Vagina (tissue), 2 donors: ENCODE measurements at regions not wholly inside any gene's neighbourhood (a gene's known extent, or its start where the extent isn't known, plus 50 kb on each side); places are given as distances from the start of the nearest gene placed in this dataset.

Source experiments
- POLR2A ChIP-seq, 2 donors: fragments of 450-650 bp; IDR thresholded peaks; one replicate each; pipeline ENCODE4 v1.6.1; 2017; ENCODE audit warnings: antibody characterized with exemption in 2 of 2, mild to moderate bottlenecking in 2 of 2, moderate library complexity in 2 of 2
- POLR2AphosphoS5 ChIP-seq, 2 donors: sonication (generic); formaldehyde crosslinking; IDR thresholded peaks; one replicate each; pipeline ENCODE4 v1.9.0; 2017; ENCODE audit warnings: antibody characterized with exemption in 2 of 2, mild to moderate bottlenecking in 2 of 2, low read depth in 1 of 2; ENCODE audit not compliant: insufficient read depth in 1 of 2
- TF ChIP-seq, protein P1 (sequence below), 3 experiments: fragments of 450-650 bp in 2 of 3; fragments of 200-600 bp in 1 of 3; sonication (generic) in 1 of 3; IDR thresholded peaks; one replicate each; pipeline ENCODE4 v1.5.1; 2017 to 2019; ENCODE audit warnings: antibody characterized with exemption in 3 of 3, mild to moderate bottlenecking in 2 of 3, moderate library complexity in 2 of 3

GRCh38 chrX:7620560-7620959 is 222.4 kb upstream of the VCX start:
- TF ChIP-seq, protein P1, sequence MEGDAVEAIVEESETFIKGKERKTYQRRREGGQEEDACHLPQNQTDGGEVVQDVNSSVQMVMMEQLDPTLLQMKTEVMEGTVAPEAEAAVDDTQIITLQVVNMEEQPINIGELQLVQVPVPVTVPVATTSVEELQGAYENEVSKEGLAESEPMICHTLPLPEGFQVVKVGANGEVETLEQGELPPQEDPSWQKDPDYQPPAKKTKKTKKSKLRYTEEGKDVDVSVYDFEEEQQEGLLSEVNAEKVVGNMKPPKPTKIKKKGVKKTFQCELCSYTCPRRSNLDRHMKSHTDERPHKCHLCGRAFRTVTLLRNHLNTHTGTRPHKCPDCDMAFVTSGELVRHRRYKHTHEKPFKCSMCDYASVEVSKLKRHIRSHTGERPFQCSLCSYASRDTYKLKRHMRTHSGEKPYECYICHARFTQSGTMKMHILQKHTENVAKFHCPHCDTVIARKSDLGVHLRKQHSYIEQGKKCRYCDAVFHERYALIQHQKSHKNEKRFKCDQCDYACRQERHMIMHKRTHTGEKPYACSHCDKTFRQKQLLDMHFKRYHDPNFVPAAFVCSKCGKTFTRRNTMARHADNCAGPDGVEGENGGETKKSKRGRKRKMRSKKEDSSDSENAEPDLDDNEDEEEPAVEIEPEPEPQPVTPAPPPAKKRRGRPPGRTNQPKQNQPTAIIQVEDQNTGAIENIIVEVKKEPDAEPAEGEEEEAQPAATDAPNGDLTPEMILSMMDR (IDR thresholded peaks at IDR 0.05): no peak
- TF ChIP-seq POLR2A (IDR thresholded peaks at IDR 0.05): no peak
- TF ChIP-seq POLR2AphosphoS5 (IDR thresholded peaks at IDR 0.05; ENCODE audit: insufficient read depth in 1 of 2, low read depth in 1 of 2): no peak
